AG20443 (cell line): ENCODE measurements at regions not wholly inside any gene's neighbourhood (a gene's known extent, or its start where the extent isn't known, plus 50 kb on each side); places are given as distances from the start of the nearest gene placed in this dataset.
"Not testable (repeated sequence)": the region's sequence is repeated elsewhere in the genome, so short reads cannot be mapped to it uniquely, and the experiment has no call there.

Source experiments
- DNase-seq: peaks from one replicate; pipeline ENCODE4 v3.0.0; 2012; ENCODE audit warnings: low spot score, mixed read lengths

- DNase-seq, result no peak
Measured at GRCh38 chr5:4570047-4570995, 569.8 kb upstream of the ADAMTS16 start.

- no peak for DNase-seq
Measured at GRCh38 chr5:4571248-4571948, 568.7 kb upstream of the ADAMTS16 start.

DNA sequence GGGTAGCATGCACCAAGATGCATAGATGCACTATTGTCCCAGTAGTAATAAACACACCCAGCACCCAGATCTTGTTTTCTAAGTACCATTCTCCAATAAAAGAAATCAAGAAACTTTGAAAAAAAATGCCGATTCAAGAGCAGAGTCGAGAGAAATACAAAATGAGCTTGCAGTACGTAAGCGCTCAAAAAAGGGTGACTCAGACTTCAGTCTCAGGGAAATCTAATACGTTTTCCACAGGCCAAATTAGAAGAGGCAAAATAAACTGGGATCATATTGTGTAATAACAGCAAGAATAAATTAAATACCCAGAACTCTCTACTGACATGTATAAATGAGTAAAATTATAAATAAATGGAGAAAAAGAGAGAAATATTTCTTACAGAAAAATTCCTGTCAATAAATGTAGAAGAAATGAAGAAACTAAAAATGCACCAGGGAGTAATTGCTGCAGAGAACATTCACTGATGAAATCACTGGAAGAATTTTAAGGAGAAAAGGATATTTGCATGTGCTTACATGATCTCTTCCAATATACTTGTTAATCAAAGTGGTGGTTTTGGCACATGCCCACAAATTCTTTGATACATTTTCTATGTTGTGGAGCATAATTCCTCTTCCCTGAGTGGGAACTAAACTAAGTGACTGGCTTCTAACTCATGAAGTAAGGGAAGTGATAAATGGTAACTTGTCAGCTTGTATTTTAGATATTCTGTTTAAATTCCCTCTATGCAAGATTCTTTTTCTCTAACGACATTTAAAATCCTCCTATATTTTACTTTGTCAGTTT lies 567.6 kb upstream of the ADAMTS16 start:
- no peak for DNase-seq

- DNase-seq, result no peak
Measured at GRCh38 chr5:4575608-4576007, 564.5 kb upstream of the ADAMTS16 start.

GRCh38 chr5:4576161-4576748 lies 563.9 kb upstream of the ADAMTS16 start:
- no peak for DNase-seq

GRCh38 chr5:4576908-4577307 lies 563.2 kb upstream of the ADAMTS16 start:
- DNase-seq, result no peak

- DNase-seq, result no peak
Measured at GRCh38 chr5:4579679-4580078, 560.5 kb upstream of the ADAMTS16 start.

GRCh38 chr5:4580772-4581171 lies 559.4 kb upstream of the ADAMTS16 start:
- DNase-seq, result no peak

DNA sequence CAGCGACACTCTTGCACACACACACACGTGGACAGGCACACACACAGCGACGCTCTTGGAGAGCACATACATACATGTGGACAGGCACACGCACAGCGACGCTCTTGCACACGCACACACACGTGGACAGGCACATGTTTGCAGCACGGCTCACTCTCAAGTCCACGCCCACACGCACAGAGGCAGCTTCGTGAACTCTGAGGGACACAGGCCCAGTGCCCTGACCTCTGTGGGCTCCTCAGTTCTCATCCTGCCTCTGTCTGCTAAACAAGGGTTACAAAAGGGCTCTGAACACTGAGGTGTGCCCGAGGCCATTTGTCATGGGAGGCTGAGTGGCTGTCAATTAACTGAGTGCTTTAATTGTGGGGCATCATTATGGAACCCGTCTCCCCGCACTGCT lies 558.8 kb upstream of the ADAMTS16 start:
- no peak for DNase-seq

DNA sequence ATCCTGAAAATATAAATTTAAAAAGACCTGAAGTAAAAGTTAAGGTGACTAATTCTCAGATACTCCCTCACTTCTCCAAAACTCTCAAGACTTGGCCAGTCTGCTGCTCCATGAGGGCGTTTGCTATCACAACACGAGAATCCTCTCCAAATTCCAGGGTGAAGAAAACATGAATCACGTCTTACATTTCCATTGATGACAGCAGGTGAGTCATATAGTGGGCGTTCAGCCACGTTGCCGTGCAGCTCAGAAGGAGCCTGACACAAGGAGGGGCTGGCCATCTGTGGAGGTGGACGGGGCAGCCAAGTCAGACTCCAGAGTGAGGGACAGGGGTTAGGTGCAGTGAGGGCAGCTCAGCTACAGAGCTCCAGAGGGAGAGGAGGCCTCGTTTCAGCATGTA lies 555.1 kb upstream of the ADAMTS16 start:
- no peak for DNase-seq

DNA sequence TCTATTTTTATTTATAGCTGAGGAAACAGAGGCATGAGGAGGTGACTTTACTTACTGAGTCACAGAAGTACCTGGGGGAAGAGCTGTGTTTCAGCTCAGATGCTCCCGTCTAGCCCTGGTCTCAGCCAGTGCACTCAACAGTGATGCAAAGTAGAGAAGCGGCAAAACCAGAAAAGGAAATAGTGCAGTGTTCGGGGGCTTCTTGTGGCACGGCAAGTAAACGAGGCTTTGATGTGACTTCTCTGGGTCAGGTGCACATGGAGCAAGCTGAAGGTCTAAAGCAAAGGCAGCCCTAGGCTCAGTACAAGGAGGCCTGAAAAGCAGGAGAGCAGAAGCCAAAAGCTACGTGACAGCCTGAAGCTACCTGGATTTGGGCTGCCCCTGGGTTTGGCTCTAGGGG lies 526.7 kb upstream of the ADAMTS16 start:
- no peak for DNase-seq

DNA sequence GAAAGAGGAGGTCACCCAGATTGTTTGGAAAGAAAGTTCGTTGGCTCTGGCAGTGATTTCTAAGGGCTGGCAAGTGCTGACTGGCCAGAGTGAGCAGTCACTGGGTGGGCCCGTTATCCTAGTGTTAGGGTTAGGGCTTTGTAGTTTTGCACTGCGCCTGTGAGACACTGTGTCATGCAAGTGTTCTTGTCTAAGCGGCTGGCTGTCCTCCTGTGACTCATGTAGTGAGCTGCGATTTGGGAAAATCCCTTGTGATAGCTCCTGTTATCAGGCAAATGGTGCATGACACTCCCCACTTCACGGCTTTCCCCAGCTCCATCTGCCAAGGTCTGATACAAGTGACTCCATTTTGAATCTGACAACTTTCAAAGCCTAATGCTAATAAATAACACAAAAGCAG lies 526.0 kb upstream of the ADAMTS16 start:
- DNase-seq, result no peak

DNA sequence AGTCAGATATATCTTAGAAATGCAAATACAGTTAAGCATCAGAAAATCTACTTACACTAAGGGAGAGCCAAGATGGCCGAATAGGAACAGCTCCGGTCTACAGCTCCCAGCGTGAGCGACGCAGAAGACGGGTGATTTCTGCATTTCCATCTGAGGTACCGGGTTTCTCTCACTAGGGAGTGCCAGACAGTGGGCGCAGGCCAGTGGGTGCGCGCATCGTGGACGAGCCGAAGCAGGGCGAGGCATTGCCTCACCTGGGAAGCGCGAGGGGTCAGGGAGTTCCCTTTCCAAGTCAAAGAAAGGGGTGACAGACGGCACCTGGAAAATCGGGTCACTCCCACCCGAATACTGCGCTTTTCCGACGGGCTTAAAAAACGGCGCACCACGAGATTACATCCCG lies 524.8 kb upstream of the ADAMTS16 start:
- not testable (repeated sequence) for DNase-seq

GRCh38 chr5:4625206-4625896 lies 514.8 kb upstream of the ADAMTS16 start:
- DNase-seq, result no peak

DNA sequence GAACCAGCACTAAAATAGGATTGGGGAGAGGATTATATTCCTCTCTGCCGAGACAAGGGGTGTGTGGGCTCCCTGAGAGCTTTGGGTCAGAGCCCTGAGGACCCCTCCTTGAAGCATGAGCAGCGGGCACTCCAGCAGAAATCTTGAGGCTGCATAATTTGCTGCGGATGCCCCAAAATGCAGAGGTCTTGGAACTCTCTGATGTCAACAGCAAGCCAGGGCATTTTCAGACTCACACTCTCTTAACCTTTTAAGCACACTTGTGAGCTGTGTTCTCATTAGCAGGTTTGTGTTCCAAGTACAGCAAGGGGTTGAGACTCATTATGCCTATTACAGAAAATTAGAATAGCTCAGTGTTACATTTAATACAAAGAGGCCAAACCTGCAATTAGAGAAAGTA lies 513.0 kb upstream of the ADAMTS16 start:
- DNase-seq, result no peak

GRCh38 chr5:4627929-4628328 lies 512.2 kb upstream of the ADAMTS16 start:
- DNase-seq, result no peak

GRCh38 chr5:4628645-4629385 lies 511.3 kb upstream of the ADAMTS16 start:
- DNase-seq, result no peak

DNA sequence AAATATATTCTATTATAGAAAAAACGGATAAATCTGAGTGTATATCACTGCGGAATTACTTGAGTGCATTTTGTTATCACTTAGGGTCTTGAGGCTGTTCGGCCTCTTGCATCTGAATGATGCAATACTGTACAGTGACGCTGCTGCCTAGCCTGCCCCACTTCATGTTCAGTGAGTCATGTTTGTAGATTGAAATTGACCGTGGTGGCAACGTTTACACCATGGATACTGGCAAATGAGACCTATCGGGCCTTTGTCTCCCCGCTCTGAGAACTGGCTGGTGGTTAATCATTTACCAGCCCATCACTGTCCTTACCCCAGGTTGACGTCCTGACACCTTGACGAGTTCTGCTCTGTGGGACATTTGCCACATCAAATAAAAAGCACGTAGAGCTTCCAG lies 510.1 kb upstream of the ADAMTS16 start:
- DNase-seq, result no peak

GRCh38 chr5:4634342-4634741 lies 505.8 kb upstream of the ADAMTS16 start:
- DNase-seq, result no peak

GRCh38 chr5:4636378-4636777 lies 503.8 kb upstream of the ADAMTS16 start:
- DNase-seq, result no peak

DNA sequence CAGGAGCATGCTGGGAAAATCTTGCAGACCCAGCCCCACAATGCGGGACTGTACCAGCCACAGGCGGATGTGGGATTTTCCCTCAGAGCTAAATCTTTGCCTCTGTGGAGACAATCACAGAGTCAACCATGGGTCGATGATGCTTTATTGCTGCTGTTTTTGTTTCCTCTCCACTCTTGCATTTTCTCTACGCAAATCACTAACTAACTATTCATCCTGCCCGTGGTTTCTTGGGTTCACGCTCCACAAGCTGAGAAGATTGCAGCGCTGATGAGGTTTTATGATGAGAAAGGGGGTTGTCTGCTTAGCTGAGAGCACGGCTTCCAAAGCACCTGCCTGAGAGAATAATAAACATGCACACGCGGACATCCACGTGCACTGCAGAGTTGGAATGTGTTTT lies 500.2 kb upstream of the ADAMTS16 start:
- no peak for DNase-seq
